A549 (cell line): ENCODE measurements at regions not wholly inside any gene's neighbourhood (a gene's known extent, or its start where the extent isn't known, plus 50 kb on each side); places are given as distances from the start of the nearest gene placed in this dataset.

Experiments
- ATAC-seq, 2 experiments: fragments of 200-7000 bp in 1 of 2; fragments of >200 bp in 1 of 2; cut with Nextera tagmentation in 1 of 2; cut with Tn5 transposase in 1 of 2; 3 replicates each; pipeline versions ENCODE4 v1.8.0 to v1.9.1; 2018 to 2020; ENCODE audit warnings: mild to moderate bottlenecking in 1 of 2, moderate library complexity in 1 of 2
- CTCF ChIA-PET: fragments of 300-600 bp; sonication (Branson Sonifier 250); formaldehyde crosslinking; extraction: SDS; loops from one replicate; lab custom pipeline; 2021; ENCODE audit warnings: antibody characterized with exemption, inconsistent platforms; lab: Yijun Ruan, JAX
- POLR2A ChIA-PET: fragments of 350-600 bp; formaldehyde crosslinking; extraction: SDS; loops from one replicate; lab custom pipeline; 2021; ENCODE audit warnings: antibody characterized with exemption, inconsistent platforms; lab: Yijun Ruan, JAX
- DNase-seq, 2 experiments: peaks; one replicate each; pipeline versions ENCODE4 v3.0.0 to v3.0.0-alpha.2; 2011 to 2016; ENCODE audit warnings: low read depth in 1 of 2, low spot score in 1 of 2
- FAIRE-seq: peaks from 2 replicates; lab custom pipeline; 2011; peaks lifted over from hg19 to GRCh38; lab: Jason Lieb, UNC
- H3K27ac ChIP-seq, 2 experiments: fragments of >200 bp; sonication (Bioruptor Twin); formaldehyde crosslinking; 3 replicates each; pipeline ENCODE4 v1.5.1; 2016 to 2017
- H3K4me1 ChIP-seq: fragments of >200 bp; sonication (Bioruptor Twin); formaldehyde crosslinking; 3 replicates; pipeline ENCODE4 v1.6.1; 2016
- H3K4me2 ChIP-seq: fragments of >200 bp; sonication (Bioruptor Twin); formaldehyde crosslinking; 3 replicates; pipeline ENCODE4 v1.6.1; 2016
- H3K4me3 ChIP-seq: fragments of >200 bp; sonication (Bioruptor Twin); formaldehyde crosslinking; 3 replicates; pipeline ENCODE4 v1.5.1; 2016
- H3K9me3 ChIP-seq: fragments of >200 bp; sonication (Bioruptor Twin); formaldehyde crosslinking; 3 replicates; pipeline ENCODE4 v1.6.1; 2016
- BHLHE40 ChIP-seq: IDR thresholded peaks from 2 replicates; pipeline ENCODE4 v1.6.1; 2012; ENCODE audit warnings: low read depth, low read length, inconsistent platforms
- CBX2 ChIP-seq: fragments of 200-600 bp; sonication (generic); IDR thresholded peaks from 2 replicates; pipeline ENCODE4 v1.6.1; 2016; ENCODE audit warnings: low read depth, mild to moderate bottlenecking, borderline replicate concordance
- CHD2 ChIP-seq: fragments of 150-350 bp; IDR thresholded peaks from 2 replicates; pipeline ENCODE4 v1.6.1; 2014; ENCODE audit warnings: low read length; ENCODE audit not compliant: partially characterized antibody
- CHD4 ChIP-seq: fragments of 200-600 bp; sonication (generic); IDR thresholded peaks from 2 replicates; pipeline ENCODE4 v1.6.1; 2016; ENCODE audit warnings: antibody characterized with exemption, mild to moderate bottlenecking, borderline replicate concordance
- EHF ChIP-seq: fragments of 250-450 bp; sonication (Bioruptor Pico); IDR thresholded peaks from 2 replicates; pipeline ENCODE4 v1.5.0; 2020; ENCODE audit warnings: mild to moderate bottlenecking
- EHMT2 ChIP-seq: fragments of 200-600 bp; sonication (generic); IDR thresholded peaks from 2 replicates; pipeline ENCODE4 v1.6.1; 2016; ENCODE audit warnings: antibody characterized with exemption, low read depth, mild to moderate bottlenecking, moderate library complexity
- EP300 ChIP-seq, 2 experiments: fragments of >200 bp; sonication (Bioruptor Twin); formaldehyde crosslinking; IDR thresholded peaks; 2 replicates in 1 of 2; 3 replicates in 1 of 2; pipeline ENCODE4 v1.6.1; 2016 to 2017
- FOXS1 ChIP-seq: fragments of 250-450 bp; sonication (Bioruptor Pico); IDR thresholded peaks from 2 replicates; pipeline ENCODE4 v1.5.0; 2020; ENCODE audit warnings: mild to moderate bottlenecking, moderate library complexity
- GATA3 ChIP-seq: IDR thresholded peaks from 2 replicates; pipeline ENCODE4 v1.6.1; 2012; ENCODE audit warnings: borderline replicate concordance
- HDAC2 ChIP-seq: fragments of 200-600 bp; sonication (generic); IDR thresholded peaks from 2 replicates; pipeline ENCODE4 v1.6.1; 2016
- HEYL ChIP-seq: fragments of 250-450 bp; sonication (Bioruptor Pico); IDR thresholded peaks from 2 replicates; pipeline ENCODE4 v1.8.0; 2021; ENCODE audit warnings: mild to moderate bottlenecking, moderate library complexity
- HOXA7 ChIP-seq: fragments of 250-450 bp; sonication (Bioruptor Pico); IDR thresholded peaks from 2 replicates; pipeline ENCODE4 v1.5.0; 2020; ENCODE audit warnings: mild to moderate bottlenecking, moderate library complexity
- HOXB13 ChIP-seq: fragments of 250-450 bp; sonication (Bioruptor Pico); IDR thresholded peaks from 2 replicates; pipeline ENCODE4 v1.5.0; 2020; ENCODE audit warnings: low read depth, mild to moderate bottlenecking, moderate library complexity
- JUN ChIP-seq, 2 experiments: fragments of >200 bp; sonication (Bioruptor Twin); formaldehyde crosslinking; IDR thresholded peaks; 2 replicates in 1 of 2; 3 replicates in 1 of 2; pipeline ENCODE4 v1.6.1; 2016 to 2017
- KDM1A ChIP-seq: fragments of 200-600 bp; sonication (generic); IDR thresholded peaks from 2 replicates; pipeline ENCODE4 v1.6.1; 2016; ENCODE audit warnings: low read depth, mild to moderate bottlenecking
- KDM5A ChIP-seq: fragments of 200-600 bp; sonication (generic); IDR thresholded peaks from 2 replicates; pipeline ENCODE4 v1.6.1; 2016; ENCODE audit warnings: antibody characterized with exemption, mild to moderate bottlenecking
- MAFK ChIP-seq: fragments of 450-650 bp; IDR thresholded peaks from 2 replicates; pipeline ENCODE4 v1.6.1; 2014; ENCODE audit not compliant: partially characterized antibody
- MYC ChIP-seq: IDR thresholded peaks from 2 replicates; pipeline ENCODE4 v1.6.1; 2012; ENCODE audit warnings: mild to moderate bottlenecking, inconsistent platforms, low read length, improper control_type of control experiment, borderline replicate concordance
- NFE2L2 ChIP-seq: fragments of 150-350 bp; conservative IDR thresholded peaks from 2 replicates; pipeline ENCODE4 v1.6.1; 2014; ENCODE audit warnings: low read length
- NPAS2 ChIP-seq: fragments of 250-450 bp; sonication (Bioruptor Pico); IDR thresholded peaks from 2 replicates; pipeline ENCODE4 v1.8.0; 2022; ENCODE audit warnings: mild to moderate bottlenecking, moderate library complexity, borderline replicate concordance
- NR3C1 ChIP-seq: fragments of >200 bp; sonication (Bioruptor Twin); formaldehyde crosslinking; IDR thresholded peaks from 3 replicates; pipeline ENCODE4 v1.6.1; 2017
- POLR2AphosphoS2 ChIP-seq: conservative IDR thresholded peaks from 2 replicates; pipeline ENCODE4 v1.6.1; 2012; ENCODE audit warnings: low read length, improper control_type of control experiment, inconsistent platforms
- RCOR1 ChIP-seq: fragments of 150-350 bp; IDR thresholded peaks from 2 replicates; pipeline ENCODE4 v1.6.1; 2014; ENCODE audit warnings: antibody characterized with exemption, low read length, low read depth
- REST ChIP-seq: fragments of 200-600 bp; sonication (generic); IDR thresholded peaks from 2 replicates; pipeline ENCODE4 v1.6.1; 2016; ENCODE audit warnings: antibody characterized with exemption, mild to moderate bottlenecking, moderate library complexity
- SMC3 ChIP-seq: fragments of >200 bp; sonication (Bioruptor Twin); formaldehyde crosslinking; IDR thresholded peaks from 3 replicates; pipeline ENCODE4 v1.6.1; 2018; ENCODE audit warnings: inconsistent platforms
- SREBF2 ChIP-seq: fragments of 450-650 bp; IDR thresholded peaks from 2 replicates; pipeline ENCODE4 v1.6.1; 2014; ENCODE audit warnings: mild to moderate bottlenecking, moderate library complexity
- USF2 ChIP-seq: fragments of 450-650 bp; IDR thresholded peaks from 2 replicates; pipeline ENCODE4 v1.6.1; 2014; ENCODE audit warnings: antibody characterized with exemption
- ZC3H11A ChIP-seq: fragments of 450-650 bp; IDR thresholded peaks from 2 replicates; pipeline ENCODE4 v1.6.1; 2014; ENCODE audit warnings: antibody characterized with exemption, mild to moderate bottlenecking
- ZFP36 ChIP-seq: fragments of 450-650 bp; IDR thresholded peaks from 2 replicates; pipeline ENCODE4 v1.6.1; 2014; ENCODE audit warnings: borderline replicate concordance; ENCODE audit not compliant: partially characterized antibody
- ZSCAN20 ChIP-seq: fragments of 250-450 bp; sonication (Bioruptor Pico); IDR thresholded peaks from 2 replicates; pipeline ENCODE4 v1.8.0; 2022; ENCODE audit warnings: mild to moderate bottlenecking, moderate library complexity
- WGBS: methylation state at CpG from one replicate; pipeline ENCODE4 v1.1.6; 2017; ENCODE audit errors: missing lambda C conversion rate; 5-methylcytosine and 5-hydroxymethylcytosine counted together
- TF ChIP-seq, protein P1 (sequence below): fragments of 250-450 bp; sonication (Bioruptor Pico); IDR thresholded peaks from 2 replicates; pipeline ENCODE4 v1.5.0; 2020; ENCODE audit warnings: low read depth, mild to moderate bottlenecking, moderate library complexity

DNA sequence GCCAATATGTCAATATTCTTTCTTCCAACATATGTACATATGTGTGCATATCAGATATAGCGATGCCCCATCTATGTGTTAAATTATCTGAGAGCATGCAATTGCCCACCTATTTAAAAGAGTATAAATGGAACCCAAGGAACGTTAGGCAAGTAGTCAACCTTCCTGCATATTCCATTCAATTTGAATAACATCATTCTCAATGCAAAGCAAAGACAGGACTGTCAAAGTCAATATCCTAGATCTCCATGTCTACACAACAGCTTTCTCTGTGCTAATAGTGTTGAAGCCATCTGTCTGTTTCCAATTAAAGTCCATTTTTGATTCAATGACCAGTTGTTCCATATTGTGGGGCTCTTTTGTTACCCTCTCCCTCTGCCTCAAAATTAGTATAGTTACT lies 85.3 kb upstream of the COX7C start:
- no peaks in the 10 kb centered on the region for H3K4me1 ChIP-seq
- POLR2A ChIA-PET = no interaction called here
- TF ChIP-seq FOXS1 (no peak), KDM5A (no peak), MAFK (no peak), MYC (no peak), NFE2L2 (no peak), KDM1A (no peak), RCOR1 (no peak), HDAC2 (no peak), SREBF2 (no peak), HEYL (CRISPR knock-in tag) (no peak), GATA3 (no peak), EHF (no peak), POLR2AphosphoS2 (no peak), ZFP36 (no peak)
- TF ChIP-seq, protein P1, sequence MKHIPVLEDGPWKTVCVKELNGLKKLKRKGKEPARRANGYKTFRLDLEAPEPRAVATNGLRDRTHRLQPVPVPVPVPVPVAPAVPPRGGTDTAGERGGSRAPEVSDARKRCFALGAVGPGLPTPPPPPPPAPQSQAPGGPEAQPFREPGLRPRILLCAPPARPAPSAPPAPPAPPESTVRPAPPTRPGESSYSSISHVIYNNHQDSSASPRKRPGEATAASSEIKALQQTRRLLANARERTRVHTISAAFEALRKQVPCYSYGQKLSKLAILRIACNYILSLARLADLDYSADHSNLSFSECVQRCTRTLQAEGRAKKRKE (CRISPR knock-in tag) = no peak
- TF ChIP-seq, all 56 proteins: peak for 0
- 46% methylated on average over 2 of the region's 2 CpGs for WGBS
- ATAC-seq (no peak), FAIRE-seq (no peak), DNase-seq (no peak)
- Histone ChIP-seq H3K4me2 (no peak overlapping the region), H3K27ac (no peak overlapping the region), H3K4me3 (no peak overlapping the region), H3K9me3 (no peaks in the 10 kb centered on the region)
- CTCF ChIA-PET = no interaction called here

GRCh38 chr5:86536396-86536795 lies 81.3 kb upstream of the COX7C start:
- no peak for DNase-seq
- POLR2A ChIA-PET = no interaction called here
- no peaks in the 10 kb centered on the region for H3K9me3 ChIP-seq
- ATAC-seq = no peak
- no peaks in the 10 kb centered on the region for H3K4me1 ChIP-seq
- TF ChIP-seq CBX2 = no peak
- TF ChIP-seq JUN (IDR thresholded peaks at IDR 0.05) = no peak
- no peak for TF ChIP-seq SMC3
- TF ChIP-seq EHMT2 = no peak
- TF ChIP-seq HOXA7 = no peak
- TF ChIP-seq KDM1A = no peak
- TF ChIP-seq MYC = no peak
- TF ChIP-seq POLR2AphosphoS2 = no peak
- H3K4me2 ChIP-seq = no peak overlapping the region
- WGBS = 51% methylated on average over 3 of the region's 3 CpGs
- no peak overlapping the region for H3K4me3 ChIP-seq
- no peak for FAIRE-seq
- CTCF ChIA-PET = interaction anchor here (1.0 to 1.2 kb wide), 2 partner anchors 9 to 42 kb away, joined by 3 read pairs; no protein-coding TSS in a partner anchor
- no peak overlapping the region for H3K27ac ChIP-seq

GRCh38 chr5:86542532-86542931 lies 75.2 kb upstream of the COX7C start:
- WGBS = 55% methylated on average over 3 of the region's 3 CpGs
- Histone ChIP-seq H3K4me3 (no peak overlapping the region), H3K27ac (no peak overlapping the region), H3K4me2 (no peak overlapping the region)
- no peak for DNase-seq
- TF ChIP-seq EP300 (IDR thresholded peaks at IDR 0.05) = no peak
- TF ChIP-seq ZC3H11A = no peak
- no peak for TF ChIP-seq HDAC2
- no peak for TF ChIP-seq KDM1A
- TF ChIP-seq HOXB13 (CRISPR knock-in tag) = no peak
- TF ChIP-seq POLR2AphosphoS2 = no peak
- no peak for TF ChIP-seq MYC
- TF ChIP-seq EHF = no peak
- TF ChIP-seq USF2 = no peak
- TF ChIP-seq FOXS1 = no peak
- TF ChIP-seq ZSCAN20 (CRISPR knock-in tag) = no peak
- no peak for TF ChIP-seq CHD2
- TF ChIP-seq REST = no peak
- no peak for TF ChIP-seq HOXA7
- TF ChIP-seq, protein P1 (CRISPR knock-in tag) = no peak
- TF ChIP-seq EHMT2 = no peak
- no peak for TF ChIP-seq NPAS2
- TF ChIP-seq BHLHE40 = no peak
- TF ChIP-seq CHD4 = no peak
- no peak for TF ChIP-seq NR3C1
- TF ChIP-seq, all 56 proteins: peak for 0
- FAIRE-seq = no peak
- CTCF ChIA-PET = no interaction called here
- no peaks in the 10 kb centered on the region for H3K9me3 ChIP-seq
- POLR2A ChIA-PET = no interaction called here
- no peak for ATAC-seq
- H3K4me1 ChIP-seq = no peaks in the 10 kb centered on the region
